HG02938 (cell line): ENCODE measurements at regions not wholly inside any gene's neighbourhood (a gene's known extent, or its start where the extent isn't known, plus 50 kb on each side); places are given as distances from the start of the nearest gene placed in this dataset.

Source experiments
- ATAC-seq: cut with Tn5 transposase; IDR thresholded peaks from one replicate; pipeline ENCODE4 v1.9.1; 2021; ENCODE audit warnings: mild to moderate bottlenecking, moderate library complexity; ENCODE audit not compliant: unreplicated experiment

- no peak for ATAC-seq
Observed at GRCh38 chr9:1647776-1648175, 367.4 kb upstream of the SMARCA2 start.

GRCh38 chr9:1653282-1653681 is 361.9 kb upstream of the SMARCA2 start:
- ATAC-seq: no peak

GRCh38 chr9:1658661-1659362 is 356.3 kb upstream of the SMARCA2 start:
- ATAC-seq: no peak

DNA sequence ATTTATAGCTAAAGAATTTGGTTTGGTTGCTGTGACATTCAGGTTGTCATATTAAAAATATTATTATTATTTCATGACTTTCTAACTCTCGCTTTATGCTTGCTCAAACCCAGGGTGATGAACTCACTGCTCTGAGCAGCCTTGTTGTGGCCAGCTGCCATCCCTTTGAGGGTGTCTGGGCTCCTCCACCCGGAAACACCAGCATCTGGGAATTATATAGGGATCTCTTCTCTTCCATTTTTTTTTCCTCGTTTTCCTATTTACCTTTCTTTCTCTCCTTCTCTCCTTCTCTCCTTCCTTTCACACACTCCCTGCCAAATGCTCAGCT is 355.8 kb upstream of the SMARCA2 start:
- no peak for ATAC-seq

GRCh38 chr9:1668441-1668840 is 346.7 kb upstream of the SMARCA2 start:
- no peak for ATAC-seq

DNA sequence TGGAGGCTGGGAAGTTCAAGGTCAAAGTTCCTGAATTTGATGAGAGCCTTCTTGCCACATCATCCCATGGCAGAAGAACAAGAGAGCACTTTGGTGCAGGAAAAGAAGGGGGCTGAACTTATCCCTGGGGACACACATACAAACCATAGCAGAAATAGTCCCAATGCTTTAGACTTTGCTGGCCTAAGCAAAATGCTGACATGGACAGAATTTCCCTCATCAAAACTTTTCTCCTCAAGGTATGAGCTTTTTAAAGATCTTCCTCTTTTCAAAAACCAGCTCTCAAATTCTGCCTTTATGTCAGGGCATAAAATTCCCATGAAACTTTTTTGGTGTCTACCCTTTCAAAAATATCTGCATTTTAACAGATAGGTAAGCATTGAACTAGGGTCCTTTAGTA is 341.8 kb upstream of the SMARCA2 start:
- ATAC-seq: no peak

DNA sequence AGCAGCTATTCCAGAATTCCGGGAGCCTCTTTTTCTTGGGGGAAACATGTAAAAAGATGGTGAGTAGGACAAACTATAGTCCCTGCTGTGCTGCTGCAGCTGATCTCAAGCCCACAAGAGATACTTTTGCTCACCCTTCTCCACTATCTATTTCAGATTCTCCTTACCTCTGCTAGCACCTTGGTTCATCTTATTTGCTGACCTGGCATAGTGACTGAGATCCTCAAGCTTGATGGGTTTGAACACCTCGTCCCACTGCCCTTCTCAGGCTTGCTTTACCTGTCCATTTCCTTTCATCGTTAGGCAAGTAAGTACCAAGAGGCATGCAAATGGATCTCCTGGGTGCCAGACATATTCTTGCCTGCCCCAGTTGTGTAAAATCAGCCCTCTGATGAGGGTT is 338.4 kb upstream of the SMARCA2 start:
- ATAC-seq: no peak

DNA sequence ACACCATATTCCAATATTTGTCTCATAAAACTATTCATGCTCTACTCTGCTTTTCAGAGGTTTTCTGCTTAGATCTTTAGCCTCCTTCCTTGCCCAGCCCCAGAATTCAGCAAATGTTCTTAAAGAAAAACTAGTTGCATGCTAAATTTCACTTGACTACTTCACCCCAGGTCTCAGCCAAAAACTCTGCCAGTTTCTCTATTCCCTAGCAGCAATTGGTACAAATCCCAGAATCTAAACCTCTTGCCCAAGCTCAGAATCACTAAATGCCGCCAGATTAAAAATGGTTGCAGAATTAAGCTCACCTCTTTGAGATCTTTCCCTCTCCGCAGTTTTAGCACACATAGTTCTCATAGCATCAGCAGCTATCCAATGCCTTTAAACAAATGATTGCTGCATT is 331.2 kb upstream of the SMARCA2 start:
- ATAC-seq: no peak

GRCh38 chr9:1698991-1699390 is 316.2 kb upstream of the SMARCA2 start:
- no peak for ATAC-seq

- no peak for ATAC-seq
Observed at GRCh38 chr9:1701113-1701512, 314.0 kb upstream of the SMARCA2 start.

GRCh38 chr9:1702701-1703100 is 312.4 kb upstream of the SMARCA2 start:
- no peak for ATAC-seq

- no peak for ATAC-seq
Observed at GRCh38 chr9:1707291-1707690, 307.9 kb upstream of the SMARCA2 start.

GRCh38 chr9:1708219-1708618 is 306.9 kb upstream of the SMARCA2 start:
- ATAC-seq: no peak

DNA sequence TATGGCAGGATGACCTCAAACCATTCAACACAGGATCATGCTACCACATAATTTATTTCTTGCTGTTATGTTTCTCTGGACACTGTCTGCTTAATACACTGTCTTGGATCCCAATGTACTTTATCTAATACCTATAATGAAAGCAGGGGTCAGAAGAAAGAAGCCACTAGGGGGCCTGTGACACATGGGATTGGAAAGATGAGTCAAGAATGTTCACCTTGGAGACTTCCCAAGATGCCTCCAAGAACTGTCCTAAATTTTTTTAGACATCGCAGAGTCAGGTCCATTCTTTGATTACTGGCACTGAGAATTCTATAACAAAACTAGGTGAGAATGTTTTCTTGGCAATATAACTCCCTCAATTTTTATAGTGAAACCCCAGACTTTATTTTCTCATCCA is 305.8 kb upstream of the SMARCA2 start:
- ATAC-seq: no peak

GRCh38 chr9:1712861-1713450 is 302.2 kb upstream of the SMARCA2 start:
- ATAC-seq: no peak

DNA sequence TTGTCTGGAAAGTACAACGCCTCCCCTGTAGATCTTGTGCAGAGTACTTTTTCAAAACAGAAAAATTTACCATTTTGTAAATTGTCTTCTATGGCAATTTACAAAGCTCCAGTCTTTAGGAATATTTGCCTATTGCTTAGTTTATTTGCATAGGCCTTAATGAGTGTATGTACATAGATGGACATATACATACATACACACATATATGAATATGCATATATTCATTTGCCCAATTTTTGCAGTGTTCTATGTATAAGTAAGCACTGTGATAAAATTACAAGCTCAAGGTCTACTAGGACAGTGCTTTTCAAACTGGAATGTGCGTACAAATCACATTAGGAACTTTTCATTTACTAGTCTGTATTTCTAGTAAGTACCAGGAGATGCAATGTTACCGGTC is 301.3 kb upstream of the SMARCA2 start:
- no peak for ATAC-seq

GRCh38 chr9:1717882-1718281 is 297.3 kb upstream of the SMARCA2 start:
- ATAC-seq: no peak

GRCh38 chr9:1718836-1719235 is 296.3 kb upstream of the SMARCA2 start:
- no peak for ATAC-seq

- no peak for ATAC-seq
Observed at GRCh38 chr9:1721196-1721595, 294.0 kb upstream of the SMARCA2 start.

DNA sequence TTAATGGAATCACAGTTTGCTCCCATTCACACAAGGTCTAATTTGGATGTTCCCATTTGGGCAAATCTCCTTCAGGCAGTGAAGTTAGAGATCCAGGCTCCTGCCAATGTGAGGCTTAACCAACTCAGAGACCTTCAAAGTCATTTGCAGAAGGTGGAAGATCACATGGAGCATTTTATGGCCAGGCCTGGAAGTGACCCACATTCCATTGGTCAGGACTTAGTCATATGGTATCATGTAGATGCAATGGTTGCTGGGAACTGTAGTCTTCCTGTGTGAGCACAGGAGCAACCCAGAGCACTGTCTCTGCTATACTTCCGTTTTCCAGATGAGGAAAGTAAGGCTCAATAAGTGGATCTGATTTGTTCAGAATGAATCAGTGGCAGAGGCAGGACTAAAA is 292.7 kb upstream of the SMARCA2 start:
- no peak for ATAC-seq

DNA sequence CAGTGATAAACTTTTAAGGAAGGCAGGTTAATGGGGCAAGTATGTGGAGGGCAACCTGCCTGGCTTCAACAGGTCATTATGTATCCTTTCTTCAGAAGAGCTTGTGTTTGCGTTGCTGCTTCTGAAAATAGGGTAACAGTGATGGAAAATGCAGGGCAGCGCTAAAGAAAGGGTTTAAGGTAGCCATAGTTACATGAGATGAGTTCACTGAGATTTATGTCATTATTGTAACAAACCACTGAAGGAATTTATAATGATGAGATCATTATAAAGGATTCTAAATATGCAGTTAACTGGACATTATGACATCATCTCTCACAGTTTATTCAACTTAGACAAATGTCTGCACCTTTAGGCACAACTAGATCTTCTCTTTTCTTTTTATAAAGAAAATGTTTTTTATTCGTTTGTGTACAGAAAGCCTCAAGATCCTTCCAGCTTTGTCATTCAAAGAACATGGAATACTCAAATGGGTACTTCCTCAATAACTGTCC is 291.6 kb upstream of the SMARCA2 start:
- no peak for ATAC-seq

- ATAC-seq: no peak
Observed at GRCh38 chr9:1726993-1727759, 288.0 kb upstream of the SMARCA2 start.
